HG03135 (cell line): ENCODE measurements at regions not wholly inside any gene's neighbourhood (a gene's known extent, or its start where the extent isn't known, plus 50 kb on each side); places are given as distances from the start of the nearest gene placed in this dataset.
"Not testable (repeated sequence)": the region's sequence is repeated elsewhere in the genome, so short reads cannot be mapped to it uniquely, and the experiment has no call there.

Experiments used
- ATAC-seq: cut with Tn5 transposase; IDR thresholded peaks from one replicate; pipeline ENCODE4 v1.9.1; 2021; ENCODE audit warnings: mild to moderate bottlenecking, moderate library complexity; ENCODE audit not compliant: unreplicated experiment

- no peak for ATAC-seq
These were observed 644.3 kb downstream of the NR2F2 start for GRCh38 chr15:96974761-96975160.

- ATAC-seq: no peak
These were observed 647.4 kb downstream of the NR2F2 start for GRCh38 chr15:96977886-96978285.

GRCh38 chr15:96978937-96979473 is 648.5 kb downstream of the NR2F2 start:
- no peak for ATAC-seq

- not testable (repeated sequence) for ATAC-seq
These were observed 653.7 kb downstream of the NR2F2 start for GRCh38 chr15:96984121-96984671.

GRCh38 chr15:96992817-96993216 is 662.3 kb downstream of the NR2F2 start:
- no peak for ATAC-seq

GRCh38 chr15:96997538-96997937 is 667.0 kb downstream of the NR2F2 start:
- no peak for ATAC-seq

GRCh38 chr15:97009031-97009431 is 678.5 kb downstream of the NR2F2 start:
- ATAC-seq: no peak

GRCh38 chr15:97012986-97013385 is 682.5 kb downstream of the NR2F2 start:
- ATAC-seq: no peak

GRCh38 chr15:97013491-97013890 is 683.0 kb downstream of the NR2F2 start:
- no peak for ATAC-seq

- no peak for ATAC-seq
These were observed 683.5 kb downstream of the NR2F2 start for GRCh38 chr15:97014001-97014400.

GRCh38 chr15:97023488-97023844 is 693.0 kb downstream of the NR2F2 start:
- ATAC-seq: no peak

GRCh38 chr15:97026781-97027180 is 696.3 kb downstream of the NR2F2 start:
- no peak for ATAC-seq

- ATAC-seq: no peak
These were observed 697.3 kb downstream of the NR2F2 start for GRCh38 chr15:97027772-97028171.

- no peak for ATAC-seq
These were observed 699.8 kb downstream of the NR2F2 start for GRCh38 chr15:97030251-97030650.

- no peak for ATAC-seq
These were observed 705.8 kb downstream of the NR2F2 start for GRCh38 chr15:97036301-97036700.

- no peak for ATAC-seq
These were observed 706.6 kb downstream of the NR2F2 start for GRCh38 chr15:97037080-97037479.

GRCh38 chr15:97045666-97046421 is 715.3 kb downstream of the NR2F2 start:
- ATAC-seq: no peak

- no peak for ATAC-seq
These were observed 722.0 kb downstream of the NR2F2 start for GRCh38 chr15:97052513-97052912.

- no peak for ATAC-seq
These were observed 723.1 kb downstream of the NR2F2 start for GRCh38 chr15:97053635-97054034.

- no peak for ATAC-seq
These were observed 727.0 kb downstream of the NR2F2 start for GRCh38 chr15:97057503-97057902.

- no peak for ATAC-seq
These were observed 728.8 kb downstream of the NR2F2 start for GRCh38 chr15:97059281-97059680.

GRCh38 chr15:97061392-97061791 is 730.9 kb downstream of the NR2F2 start:
- no peak for ATAC-seq

- ATAC-seq: no peak
These were observed 741.2 kb downstream of the NR2F2 start for GRCh38 chr15:97071668-97072067.
